ENCODE measurements at regions not wholly inside any gene's neighbourhood (a gene's known extent, or its start where the extent isn't known, plus 50 kb on each side); places are given as distances from the start of the nearest gene placed in this dataset.
"Not testable (repeated sequence)": the region's sequence is repeated elsewhere in the genome, so short reads cannot be mapped to it uniquely, and the experiment has no call there.

GRCh38 chr12:124669271-124669721 lies 101.9 kb upstream of the NCOR2 start:
- not testable (repeated sequence) for DNase-seq

- no peak for DNase-seq
Measured at GRCh38 chr12:124668602-124669001, 101.2 kb upstream of the NCOR2 start.

- DNase-seq: no peak
Measured at GRCh38 chr12:124667506-124668326, 100.3 kb upstream of the NCOR2 start.

GRCh38 chr12:124666722-124667259 lies 99.4 kb upstream of the NCOR2 start:
- no peak for DNase-seq

- no peak for DNase-seq
Measured at GRCh38 chr12:124665511-124665910, 98.1 kb upstream of the NCOR2 start.

- DNase-seq: no peak
Measured at GRCh38 chr12:124664395-124665111, 97.1 kb upstream of the NCOR2 start.

- DNase-seq: no peak
Measured at GRCh38 chr12:124663771-124664366, 96.5 kb upstream of the NCOR2 start.

- no peak for DNase-seq
Measured at GRCh38 chr12:124663206-124663605, 95.8 kb upstream of the NCOR2 start.

- DNase-seq: no peak
Measured at GRCh38 chr12:124661341-124661740, 93.9 kb upstream of the NCOR2 start.

- DNase-seq: no peak
Measured at GRCh38 chr12:124660851-124661250, 93.4 kb upstream of the NCOR2 start.

GRCh38 chr12:124658806-124659402 lies 91.5 kb upstream of the NCOR2 start:
- no peak for DNase-seq

GRCh38 chr12:124658302-124658701 lies 90.9 kb upstream of the NCOR2 start:
- no peak for DNase-seq

GRCh38 chr12:124656947-124657434 lies 89.6 kb upstream of the NCOR2 start:
- no peak for DNase-seq

GRCh38 chr12:124655698-124656516 lies 88.5 kb upstream of the NCOR2 start:
- DNase-seq: no peak

- no peak for DNase-seq
Measured at GRCh38 chr12:124655048-124655697, 87.8 kb upstream of the NCOR2 start.

- DNase-seq: no peak
Measured at GRCh38 chr12:124654666-124655047, 87.2 kb upstream of the NCOR2 start.

- no peak for DNase-seq
Measured at GRCh38 chr12:124653169-124653931, 85.9 kb upstream of the NCOR2 start.

GRCh38 chr12:124652661-124653060 lies 85.2 kb upstream of the NCOR2 start:
- no peak for DNase-seq

GRCh38 chr12:124651516-124652273 lies 84.3 kb upstream of the NCOR2 start:
- DNase-seq: no peak

GRCh38 chr12:124650912-124651311 lies 83.5 kb upstream of the NCOR2 start:
- no peak for DNase-seq

All from activated CD4-positive, alpha-beta T cell treated with anti-CD3 and anti-CD28 coated beads, Interleukin-10, Interleukin-2, amounts not matched to agents 100 ng/mL and 50 ng/mL, durations not matched to agents 16 hours and 8 hours (primary cell).